ENCODE measurements at regions not wholly inside any gene's neighbourhood (a gene's known extent, or its start where the extent isn't known, plus 50 kb on each side); places are given as distances from the start of the nearest gene placed in this dataset.

DNA sequence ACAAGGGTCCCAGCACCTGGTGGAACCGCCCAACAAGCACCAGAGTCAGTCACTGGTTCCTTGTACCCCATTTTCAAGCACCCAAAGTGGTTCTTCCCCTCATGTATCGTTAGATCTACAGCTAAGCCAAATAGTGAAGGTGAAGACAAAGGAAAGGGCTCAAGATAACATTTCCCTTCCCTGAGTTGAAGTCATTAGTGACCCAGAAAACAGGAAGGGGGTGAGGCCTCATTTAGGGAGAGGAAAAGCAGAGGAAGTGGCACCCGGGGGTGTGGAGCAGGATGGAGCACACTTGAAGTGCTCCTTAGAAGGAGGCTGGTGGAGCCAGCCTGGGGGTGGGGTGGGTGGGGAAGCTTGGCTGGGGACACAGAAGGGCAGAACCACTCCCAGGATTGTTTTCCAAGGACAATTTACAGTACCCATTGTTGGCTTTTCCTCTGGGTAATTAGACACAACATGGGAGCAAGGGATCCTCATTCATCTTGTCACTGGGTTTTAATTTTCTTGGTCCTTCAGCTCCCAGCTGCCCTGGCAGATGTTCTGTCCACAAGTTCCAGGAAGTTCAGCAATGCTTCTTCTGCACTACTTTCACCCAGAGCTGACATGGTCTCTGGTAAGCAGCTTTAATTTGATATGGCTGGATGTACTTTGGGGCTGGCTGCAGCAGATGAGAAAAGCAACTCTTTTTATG, 73.3 kb upstream of the CD93 start:
- Histone ChIP-seq H3K9me3 (ENCODE audit: insufficient read depth, low read length) (no peaks in the 10 kb centered on the region), H3K4me2 (ENCODE audit: low read length) (no peak overlapping the region), H3K27me3 (ENCODE audit: low read depth, low read length) (0 out of 2 replicates have a peak, but pooled peaks cover 5% of the 10 kb centered on the region), H3K4me1 (ENCODE audit: low read length) (peaks cover 30% of the 10 kb centered on the region), H3K4me3 (ENCODE audit: low read length) (no peak overlapping the region), H3K79me2 (ENCODE audit: low read length) (no peaks in the 10 kb centered on the region), H4K20me1 (ENCODE audit: insufficient read depth, low read length) (no peaks in the 10 kb centered on the region), H3K36me3 (replicated peaks; ENCODE audit: low read depth, low read length) (no peaks in the 10 kb centered on the region), H3K27ac (ENCODE audit: low read length) (no peak overlapping the region), H3K9ac (ENCODE audit: low read length) (no peak overlapping the region), H2AFZ (ENCODE audit: low read depth, low read length) (no peak overlapping the region)
- TF ChIP-seq, protein P1, sequence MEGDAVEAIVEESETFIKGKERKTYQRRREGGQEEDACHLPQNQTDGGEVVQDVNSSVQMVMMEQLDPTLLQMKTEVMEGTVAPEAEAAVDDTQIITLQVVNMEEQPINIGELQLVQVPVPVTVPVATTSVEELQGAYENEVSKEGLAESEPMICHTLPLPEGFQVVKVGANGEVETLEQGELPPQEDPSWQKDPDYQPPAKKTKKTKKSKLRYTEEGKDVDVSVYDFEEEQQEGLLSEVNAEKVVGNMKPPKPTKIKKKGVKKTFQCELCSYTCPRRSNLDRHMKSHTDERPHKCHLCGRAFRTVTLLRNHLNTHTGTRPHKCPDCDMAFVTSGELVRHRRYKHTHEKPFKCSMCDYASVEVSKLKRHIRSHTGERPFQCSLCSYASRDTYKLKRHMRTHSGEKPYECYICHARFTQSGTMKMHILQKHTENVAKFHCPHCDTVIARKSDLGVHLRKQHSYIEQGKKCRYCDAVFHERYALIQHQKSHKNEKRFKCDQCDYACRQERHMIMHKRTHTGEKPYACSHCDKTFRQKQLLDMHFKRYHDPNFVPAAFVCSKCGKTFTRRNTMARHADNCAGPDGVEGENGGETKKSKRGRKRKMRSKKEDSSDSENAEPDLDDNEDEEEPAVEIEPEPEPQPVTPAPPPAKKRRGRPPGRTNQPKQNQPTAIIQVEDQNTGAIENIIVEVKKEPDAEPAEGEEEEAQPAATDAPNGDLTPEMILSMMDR (IDR thresholded peaks at IDR 0.05; ENCODE audit: low read depth, low read length): no peak
- no peak for TF ChIP-seq EZH2phosphoT487 (IDR thresholded peaks at IDR 0.05; ENCODE audit: low read depth)

DNA sequence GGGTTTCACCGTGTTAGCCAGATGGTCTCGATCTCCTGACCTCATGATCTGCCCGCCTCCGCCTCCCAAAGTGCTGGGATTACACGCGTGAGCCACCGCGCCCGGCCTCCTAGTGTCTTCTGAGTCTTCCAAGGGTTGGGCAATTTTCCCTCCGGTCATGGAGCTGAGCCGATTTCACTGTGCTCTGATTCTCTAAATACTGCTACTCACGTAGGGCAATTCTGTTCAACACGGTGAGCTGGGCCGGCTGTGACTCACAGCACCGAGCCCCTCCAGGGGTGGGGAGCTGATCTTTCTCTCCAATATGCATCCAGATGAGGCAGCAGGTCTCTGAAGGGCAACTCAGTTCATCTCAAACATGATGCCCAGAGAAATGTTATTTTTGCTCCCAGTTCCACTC, 71.6 kb upstream of the CD93 start:
- H3K4me1 ChIP-seq (ENCODE audit: low read length): peaks cover 30% of the 10 kb centered on the region
- H3K4me2 ChIP-seq (ENCODE audit: low read length): no peak overlapping the region
- H3K27me3 ChIP-seq (ENCODE audit: low read depth, low read length): 0 out of 2 replicates have a peak, but pooled peaks cover 5% of the 10 kb centered on the region
- no peak overlapping the region; the same call in 1 of the 2 replicates for H2AFZ ChIP-seq (ENCODE audit: low read depth, low read length)
- no peak overlapping the region for H3K4me3 ChIP-seq (ENCODE audit: low read length)
- H4K20me1 ChIP-seq (ENCODE audit: insufficient read depth, low read length): no peaks in the 10 kb centered on the region
- no peaks in the 10 kb centered on the region for H3K9me3 ChIP-seq (ENCODE audit: insufficient read depth, low read length)
- TF ChIP-seq, protein P1 (IDR thresholded peaks at IDR 0.05; ENCODE audit: low read depth, low read length): no peak
- TF ChIP-seq EZH2phosphoT487 (IDR thresholded peaks at IDR 0.05; ENCODE audit: low read depth): no peak
- no peaks in the 10 kb centered on the region for H3K36me3 ChIP-seq (replicated peaks; ENCODE audit: low read depth, low read length)
- no peaks in the 10 kb centered on the region for H3K79me2 ChIP-seq (ENCODE audit: low read length)
- H3K9ac ChIP-seq (ENCODE audit: low read length): no peak overlapping the region
- no peak overlapping the region for H3K27ac ChIP-seq (ENCODE audit: low read length)

DNA sequence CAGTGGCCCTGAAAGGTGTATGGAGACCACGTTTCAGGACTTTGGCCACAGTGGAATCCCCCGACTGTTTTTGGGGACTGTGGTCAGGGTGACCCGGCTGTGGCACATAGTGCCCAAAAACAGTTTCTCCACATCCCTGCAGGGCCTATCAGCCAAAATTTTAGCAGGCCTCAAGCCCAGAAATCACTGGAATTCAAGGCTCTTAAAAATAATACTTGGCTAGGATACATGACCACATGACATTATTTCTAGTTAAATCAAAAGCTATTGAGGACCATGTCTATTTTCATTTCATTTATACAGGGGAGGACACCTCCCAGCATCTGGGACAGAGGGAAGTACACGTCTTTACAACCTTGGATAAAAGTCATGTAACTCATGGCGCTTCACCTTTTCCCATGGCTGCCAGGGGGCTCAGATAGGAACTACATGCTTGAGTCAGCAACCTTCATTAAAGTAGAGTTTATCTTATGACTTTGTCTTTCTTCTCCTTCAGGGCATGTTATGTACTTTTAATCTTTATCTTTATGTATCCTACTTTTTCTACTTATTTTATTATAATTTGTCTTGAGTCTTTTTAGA, 70.8 kb upstream of the CD93 start:
- Histone ChIP-seq H3K27me3 (ENCODE audit: low read depth, low read length) (0 out of 2 replicates have a peak, but pooled peaks cover 5% of the 10 kb centered on the region), H3K4me3 (ENCODE audit: low read length) (no peak overlapping the region), H3K9ac (ENCODE audit: low read length) (no peak overlapping the region), H4K20me1 (ENCODE audit: insufficient read depth, low read length) (no peaks in the 10 kb centered on the region), H3K4me1 (ENCODE audit: low read length) (peaks cover 24% of the 10 kb centered on the region), H3K79me2 (ENCODE audit: low read length) (no peaks in the 10 kb centered on the region), H3K27ac (ENCODE audit: low read length) (no peak overlapping the region), H3K9me3 (ENCODE audit: insufficient read depth, low read length) (no peaks in the 10 kb centered on the region), H2AFZ (ENCODE audit: low read depth, low read length) (no peak overlapping the region), H3K36me3 (replicated peaks; ENCODE audit: low read depth, low read length) (no peaks in the 10 kb centered on the region), H3K4me2 (ENCODE audit: low read length) (no peak overlapping the region)
- no peak for TF ChIP-seq EZH2phosphoT487 (IDR thresholded peaks at IDR 0.05; ENCODE audit: low read depth)
- TF ChIP-seq, protein P1 (IDR thresholded peaks at IDR 0.05; ENCODE audit: low read depth, low read length): no peak

DNA sequence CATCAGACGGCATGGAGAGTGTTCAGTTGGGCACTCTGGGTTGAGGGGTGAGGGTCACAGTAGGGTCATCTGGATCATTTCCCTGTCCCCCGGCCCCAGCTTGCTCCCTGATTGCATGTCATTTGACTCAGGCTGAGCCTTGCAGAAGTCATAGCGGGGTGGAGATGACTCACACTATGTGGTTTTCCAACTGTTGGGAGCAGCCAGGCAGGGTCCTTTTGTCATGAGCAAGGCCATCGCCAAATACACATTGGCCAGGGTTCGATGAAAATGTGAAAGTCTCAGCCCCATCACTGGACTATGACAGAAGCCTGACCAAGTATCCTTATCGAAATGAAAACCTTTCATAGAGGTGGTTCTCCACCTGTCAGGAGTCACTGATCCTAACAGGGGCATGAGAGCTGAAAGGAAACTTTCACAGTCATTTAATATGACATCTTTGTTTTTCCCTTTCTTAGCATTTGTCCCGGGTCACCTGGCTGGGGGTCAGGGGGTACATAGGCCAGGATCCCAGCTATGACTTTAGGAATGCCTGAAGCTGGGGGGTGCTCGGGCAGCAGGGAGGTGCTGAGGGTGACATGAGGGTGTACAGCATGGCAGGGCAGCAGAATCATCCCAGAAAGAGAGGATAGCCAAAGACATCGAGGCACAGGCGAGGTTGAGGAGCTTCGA, 70.2 kb upstream of the CD93 start:
- Histone ChIP-seq H3K4me1 (ENCODE audit: low read length) (peaks cover 24% of the 10 kb centered on the region), H3K36me3 (replicated peaks; ENCODE audit: low read depth, low read length) (no peaks in the 10 kb centered on the region), H3K4me3 (ENCODE audit: low read length) (no peak overlapping the region), H3K27ac (ENCODE audit: low read length) (no peak overlapping the region), H3K9ac (ENCODE audit: low read length) (no peak overlapping the region), H3K9me3 (ENCODE audit: insufficient read depth, low read length) (no peaks in the 10 kb centered on the region), H4K20me1 (ENCODE audit: insufficient read depth, low read length) (no peaks in the 10 kb centered on the region), H3K27me3 (ENCODE audit: low read depth, low read length) (0 out of 2 replicates have a peak, but pooled peaks cover 5% of the 10 kb centered on the region), H3K4me2 (ENCODE audit: low read length) (no peak overlapping the region), H3K79me2 (ENCODE audit: low read length) (no peaks in the 10 kb centered on the region), H2AFZ (ENCODE audit: low read depth, low read length) (no peak overlapping the region)
- no peak for TF ChIP-seq EZH2phosphoT487 (IDR thresholded peaks at IDR 0.05; ENCODE audit: low read depth)
- TF ChIP-seq, protein P1 (IDR thresholded peaks at IDR 0.05; ENCODE audit: low read depth, low read length): no peak
